ENCODE measurements at regions not wholly inside any gene's neighbourhood (a gene's known extent, or its start where the extent isn't known, plus 50 kb on each side); places are given as distances from the start of the nearest gene placed in this dataset.

DNA sequence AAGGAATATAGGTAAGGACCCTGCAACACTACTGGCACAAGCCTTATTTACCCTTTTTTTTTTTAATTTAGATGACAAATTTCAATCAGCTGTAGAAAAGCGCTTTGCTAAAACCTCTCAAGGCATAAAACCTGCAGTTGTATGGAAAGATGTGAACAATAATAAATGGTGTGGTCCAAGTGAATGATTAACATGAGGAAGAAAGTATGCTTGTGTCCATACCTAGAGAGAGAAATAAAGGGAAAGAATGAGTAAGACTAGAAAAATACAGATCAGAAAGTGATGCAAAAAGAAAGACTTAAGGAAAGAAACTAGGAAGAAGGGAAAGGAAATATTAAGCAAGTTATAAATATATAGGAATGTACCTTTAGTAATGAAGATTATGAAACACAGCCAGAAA lies 119.2 kb upstream of the SCN7A start:
- TF ChIP-seq, protein P1, sequence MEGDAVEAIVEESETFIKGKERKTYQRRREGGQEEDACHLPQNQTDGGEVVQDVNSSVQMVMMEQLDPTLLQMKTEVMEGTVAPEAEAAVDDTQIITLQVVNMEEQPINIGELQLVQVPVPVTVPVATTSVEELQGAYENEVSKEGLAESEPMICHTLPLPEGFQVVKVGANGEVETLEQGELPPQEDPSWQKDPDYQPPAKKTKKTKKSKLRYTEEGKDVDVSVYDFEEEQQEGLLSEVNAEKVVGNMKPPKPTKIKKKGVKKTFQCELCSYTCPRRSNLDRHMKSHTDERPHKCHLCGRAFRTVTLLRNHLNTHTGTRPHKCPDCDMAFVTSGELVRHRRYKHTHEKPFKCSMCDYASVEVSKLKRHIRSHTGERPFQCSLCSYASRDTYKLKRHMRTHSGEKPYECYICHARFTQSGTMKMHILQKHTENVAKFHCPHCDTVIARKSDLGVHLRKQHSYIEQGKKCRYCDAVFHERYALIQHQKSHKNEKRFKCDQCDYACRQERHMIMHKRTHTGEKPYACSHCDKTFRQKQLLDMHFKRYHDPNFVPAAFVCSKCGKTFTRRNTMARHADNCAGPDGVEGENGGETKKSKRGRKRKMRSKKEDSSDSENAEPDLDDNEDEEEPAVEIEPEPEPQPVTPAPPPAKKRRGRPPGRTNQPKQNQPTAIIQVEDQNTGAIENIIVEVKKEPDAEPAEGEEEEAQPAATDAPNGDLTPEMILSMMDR (conservative IDR thresholded peaks at IDR 0.05; ENCODE audit: low read depth, low read length), result no peak
- TF ChIP-seq, protein P2, sequence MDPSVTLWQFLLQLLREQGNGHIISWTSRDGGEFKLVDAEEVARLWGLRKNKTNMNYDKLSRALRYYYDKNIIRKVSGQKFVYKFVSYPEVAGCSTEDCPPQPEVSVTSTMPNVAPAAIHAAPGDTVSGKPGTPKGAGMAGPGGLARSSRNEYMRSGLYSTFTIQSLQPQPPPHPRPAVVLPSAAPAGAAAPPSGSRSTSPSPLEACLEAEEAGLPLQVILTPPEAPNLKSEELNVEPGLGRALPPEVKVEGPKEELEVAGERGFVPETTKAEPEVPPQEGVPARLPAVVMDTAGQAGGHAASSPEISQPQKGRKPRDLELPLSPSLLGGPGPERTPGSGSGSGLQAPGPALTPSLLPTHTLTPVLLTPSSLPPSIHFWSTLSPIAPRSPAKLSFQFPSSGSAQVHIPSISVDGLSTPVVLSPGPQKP (IDR thresholded peaks at IDR 0.05; ENCODE audit: borderline replicate concordance, low read depth, low read length), result no peak
- no peak for TF ChIP-seq POLR2A (IDR thresholded peaks at IDR 0.05; ENCODE audit: low read depth, low read length)
- TF ChIP-seq RCOR1 (IDR thresholded peaks at IDR 0.05; ENCODE audit: insufficient replicate concordance, low read length), result no peak
- no peak for TF ChIP-seq CEBPB (IDR thresholded peaks at IDR 0.05; ENCODE audit: low read depth, low read length)
- TF ChIP-seq MXI1 (IDR thresholded peaks at IDR 0.05; ENCODE audit: borderline replicate concordance, low read depth, low read length), result no peak
- no peak for TF ChIP-seq SMC3 (IDR thresholded peaks at IDR 0.05; ENCODE audit: low read depth, low read length)
- TF ChIP-seq RAD21 (IDR thresholded peaks at IDR 0.05; ENCODE audit: low read length), result no peak
- TF ChIP-seq, protein P3, sequence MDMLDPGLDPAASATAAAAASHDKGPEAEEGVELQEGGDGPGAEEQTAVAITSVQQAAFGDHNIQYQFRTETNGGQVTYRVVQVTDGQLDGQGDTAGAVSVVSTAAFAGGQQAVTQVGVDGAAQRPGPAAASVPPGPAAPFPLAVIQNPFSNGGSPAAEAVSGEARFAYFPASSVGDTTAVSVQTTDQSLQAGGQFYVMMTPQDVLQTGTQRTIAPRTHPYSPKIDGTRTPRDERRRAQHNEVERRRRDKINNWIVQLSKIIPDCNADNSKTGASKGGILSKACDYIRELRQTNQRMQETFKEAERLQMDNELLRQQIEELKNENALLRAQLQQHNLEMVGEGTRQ (IDR thresholded peaks at IDR 0.05; ENCODE audit: low read depth, low read length), result no peak
- TF ChIP-seq MAZ (IDR thresholded peaks at IDR 0.05; ENCODE audit: borderline replicate concordance, low read depth, low read length), result no peak
- TF ChIP-seq MAFK (IDR thresholded peaks at IDR 0.05; ENCODE audit: low read depth, low read length), result no peak
- no peak for TF ChIP-seq NFE2L2 (IDR thresholded peaks at IDR 0.05; ENCODE audit: low read depth, low read length)
- no peak for TF ChIP-seq RFX5 (IDR thresholded peaks at IDR 0.05; ENCODE audit: low read depth, low read length)
